ENCODE measurements at regions not wholly inside any gene's neighbourhood (a gene's known extent, or its start where the extent isn't known, plus 50 kb on each side); places are given as distances from the start of the nearest gene placed in this dataset.
A peak's percentile ranks its signal among the peaks of the same experiment; 100 is the strongest.
"Not testable (repeated sequence)": the region's sequence is repeated elsewhere in the genome, so short reads cannot be mapped to it uniquely, and the experiment has no call there.

- no peak; the same call in 1 of the 2 replicates for TF ChIP-seq CTCF (conservative IDR thresholded peaks at IDR 0.05)
- no peak overlapping the region for H3K27ac ChIP-seq
These were observed 518.7 kb downstream of the TMEM121 start for GRCh38 chr14:106044949-106045596.

DNA sequence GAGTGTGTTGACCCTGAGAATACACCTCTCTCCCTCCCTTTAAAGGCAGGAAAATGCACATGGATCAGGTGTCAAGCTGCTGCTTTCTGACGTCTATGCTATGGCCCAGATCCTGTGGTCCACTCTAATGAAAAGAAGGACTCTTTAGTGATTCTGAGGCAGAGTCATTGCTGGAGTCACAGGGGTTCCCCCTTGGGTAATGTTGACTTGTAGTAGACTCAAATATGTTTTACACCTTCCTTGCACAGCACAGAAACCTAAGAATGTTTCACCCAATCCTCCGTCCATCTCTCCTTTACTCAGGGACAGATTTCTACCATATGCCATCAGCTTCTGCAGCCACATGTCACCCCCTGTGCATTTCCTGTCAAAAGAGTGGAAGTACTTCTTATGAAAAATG is 525.4 kb downstream of the TMEM121 start:
- H3K27ac ChIP-seq = peak overlapping the region; percentile 66

GRCh38 chr14:106055289-106055688 is 528.9 kb downstream of the TMEM121 start:
- no peak overlapping the region for H3K27ac ChIP-seq
- no peak for TF ChIP-seq CTCF (conservative IDR thresholded peaks at IDR 0.05)

More for the DNA sequence above, 525.4 kb downstream of the TMEM121 start:
- TF ChIP-seq CTCF (conservative IDR thresholded peaks at IDR 0.05) = no peak

GRCh38 chr14:106058342-106058741 is 532.0 kb downstream of the TMEM121 start:
- H3K27ac ChIP-seq = no peak overlapping the region
- TF ChIP-seq CTCF (conservative IDR thresholded peaks at IDR 0.05) = no peak

- TF ChIP-seq CTCF (conservative IDR thresholded peaks at IDR 0.05) = no peak
- no peak overlapping the region for H3K27ac ChIP-seq
These were observed 534.0 kb downstream of the TMEM121 start for GRCh38 chr14:106060276-106060975.

DNA sequence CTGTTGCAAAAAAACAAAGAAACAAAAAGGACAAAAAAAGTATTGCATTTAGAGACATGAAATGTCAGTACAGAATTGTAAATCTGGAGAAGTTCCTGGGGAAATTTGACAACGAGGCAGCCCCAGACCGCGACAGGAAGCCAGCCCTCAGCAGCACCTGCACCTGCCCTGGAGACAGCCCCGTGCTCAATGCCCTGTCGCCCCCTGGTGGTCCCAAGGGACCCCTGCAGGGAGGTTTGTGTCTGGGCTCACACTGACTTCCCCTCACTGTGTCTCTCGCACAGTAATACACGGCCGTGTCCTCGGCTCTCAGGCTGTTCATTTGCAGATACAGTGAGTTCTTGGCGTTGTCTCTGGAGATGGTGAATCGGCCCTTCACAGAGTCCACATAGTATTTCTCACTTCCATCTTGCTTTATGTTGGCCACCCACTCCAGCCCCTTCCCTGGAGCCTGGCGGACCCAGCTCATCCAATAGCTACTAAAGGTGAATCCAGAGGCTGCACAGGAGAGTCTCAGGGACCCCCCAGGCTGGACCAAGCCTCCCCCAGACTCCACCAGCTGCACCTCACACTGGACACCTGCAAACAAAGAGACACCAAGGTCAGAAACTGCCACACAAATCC is 535.6 kb downstream of the TMEM121 start:
- peak; percentile 44; the same call in 1 of the 2 replicates for TF ChIP-seq CTCF (conservative IDR thresholded peaks at IDR 0.05)
- not testable (repeated sequence) for H3K27ac ChIP-seq

GRCh38 chr14:106062502-106063272 is 536.3 kb downstream of the TMEM121 start:
- TF ChIP-seq CTCF (conservative IDR thresholded peaks at IDR 0.05) = no peak
- no peak overlapping the region for H3K27ac ChIP-seq

Measured in VCaP (cell line).